GM12878 (cell line): ENCODE measurements at regions not wholly inside any gene's neighbourhood (a gene's known extent, or its start where the extent isn't known, plus 50 kb on each side); places are given as distances from the start of the nearest gene placed in this dataset.

Source experiments
- ATAC-seq: fragments of 200-7000 bp; cut with Tn5 transposase; 3 replicates; pipeline ENCODE4 v1.9.1; 2020; ENCODE audit warnings: mild to moderate bottlenecking, moderate library complexity
- BruUV-seq: library from RNA; stranded (reverse); fragments of 400-500 nt; replicated peaks from 2 replicates; lab custom pipeline; 2021; lab: Mats Ljungman, UMichigan
- CTCF ChIA-PET: fragments of 300-600 bp; sonication (Branson Sonifier 250); formaldehyde crosslinking; extraction: SDS; loops from one replicate; lab custom pipeline; 2021; ENCODE audit warnings: inconsistent platforms; lab: Yijun Ruan, JAX
- POLR2A ChIA-PET: fragments of 350-600 bp; formaldehyde crosslinking; extraction: SDS; loops from one replicate; lab custom pipeline; 2021; ENCODE audit warnings: inconsistent platforms; lab: Charles Lee
- RAD21 ChIA-PET: fragments of 300-600 bp; sonication (Branson Sonifier 250); formaldehyde crosslinking; loops from one replicate; lab custom pipeline; 2023; ENCODE audit warnings: antibody characterized with exemption; ENCODE audit not compliant: unreplicated experiment; lab: Charles Lee
- SMC1A ChIA-PET: fragments of 300-600 bp; sonication (Branson Sonifier 250); formaldehyde crosslinking; loops from one replicate; lab custom pipeline; 2023; ENCODE audit not compliant: unreplicated experiment, uncharacterized antibody; lab: Charles Lee
- DNase-seq: peaks from one replicate; pipeline ENCODE4 v3.0.0-alpha.2; 2011; ENCODE audit warnings: low read depth, low spot score
- FAIRE-seq: peaks from 3 replicates; lab custom pipeline; 2011; peaks lifted over from hg19 to GRCh38; lab: Jason Lieb, UNC
- H2AFZ ChIP-seq: 2 replicates; pipeline ENCODE4 v1.6.0; 2011; ENCODE audit warnings: low read depth, low read length, control low read depth; ENCODE audit not compliant: control insufficient read depth
- H3K27ac ChIP-seq: 2 replicates; pipeline ENCODE4 v1.5.1; 2011; ENCODE audit warnings: control low read depth; ENCODE audit not compliant: control insufficient read depth, insufficient read depth
- H3K27me3 ChIP-seq, 2 experiments: replicated peaks in 1 of 2; 2 replicates each; pipeline versions ENCODE4 v1.6.0 to v1.6.1; 2011; ENCODE audit warnings: low read length in 1 of 2; ENCODE audit not compliant: control insufficient read depth in 2 of 2, insufficient read depth in 2 of 2
- H3K36me3 ChIP-seq, 2 experiments: 2 replicates each; pipeline ENCODE4 v1.5.1; 2011; ENCODE audit warnings: low read length in 1 of 2; ENCODE audit not compliant: control insufficient read depth in 2 of 2, insufficient read depth in 2 of 2
- H3K4me1 ChIP-seq: 2 replicates; pipeline ENCODE4 v1.6.1; 2011; ENCODE audit warnings: mild to moderate bottlenecking, low read length, moderate library complexity, mixed read lengths; ENCODE audit not compliant: control insufficient read depth, insufficient read depth
- H3K4me2 ChIP-seq: 2 replicates; pipeline ENCODE4 v1.6.0; 2011; ENCODE audit warnings: control low read depth; ENCODE audit not compliant: control insufficient read depth, insufficient read depth
- H3K4me3 ChIP-seq: fragments of 200-600 bp; sonication (generic); 2 replicates; pipeline ENCODE4 v1.5.1; 2016
- H3K79me2 ChIP-seq: 2 replicates; pipeline ENCODE4 v1.6.0; 2011; ENCODE audit warnings: low read length; ENCODE audit not compliant: control insufficient read depth, insufficient read depth
- H3K9ac ChIP-seq: 2 replicates; pipeline ENCODE4 v1.8.0; 2011; ENCODE audit warnings: low read length, control low read depth, mixed read lengths; ENCODE audit not compliant: control insufficient read depth, insufficient read depth
- H3K9me3 ChIP-seq: replicated peaks from 3 replicates; pipeline ENCODE4 v1.5.1; 2011; ENCODE audit warnings: mild to moderate bottlenecking, low read length; ENCODE audit not compliant: control insufficient read depth, insufficient read depth
- H4K20me1 ChIP-seq: 2 replicates; pipeline ENCODE4 v1.6.0; 2011; ENCODE audit not compliant: control insufficient read depth, insufficient read depth
- CREB1 ChIP-seq: IDR thresholded peaks from 2 replicates; pipeline ENCODE4 v1.6.1; 2012; ENCODE audit warnings: low read depth, mild to moderate bottlenecking, inconsistent platforms
- HDAC2 ChIP-seq: fragments of 200-600 bp; sonication (generic); IDR thresholded peaks from 2 replicates; pipeline ENCODE4 v1.6.1; 2017
- KDM1A ChIP-seq: fragments of 200-600 bp; sonication (generic); IDR thresholded peaks from 2 replicates; pipeline ENCODE4 v1.6.1; 2016; ENCODE audit warnings: borderline replicate concordance
- NFXL1 ChIP-seq: fragments of 450-650 bp; IDR thresholded peaks from 2 replicates; pipeline ENCODE4 v1.6.1; 2017; ENCODE audit warnings: antibody characterized with exemption, mild to moderate bottlenecking, borderline replicate concordance
- SMC3 ChIP-seq: IDR thresholded peaks from 2 replicates; pipeline ENCODE4 v1.6.1; 2011; ENCODE audit warnings: low read length, improper control_type of control experiment, borderline replicate concordance
- SP1 ChIP-seq: IDR thresholded peaks from one replicate; pipeline ENCODE4 v1.6.1; 2011; ENCODE audit warnings: low read depth, low read length
- TCF12 ChIP-seq: IDR thresholded peaks from 2 replicates; pipeline ENCODE4 v1.6.1; 2011; ENCODE audit warnings: low read depth, mild to moderate bottlenecking, low read length
- ZNF274 ChIP-seq: IDR thresholded peaks from one replicate; pipeline ENCODE4 v1.8.0; 2011; ENCODE audit not compliant: insufficient read length, insufficient read depth
- ZNF622 ChIP-seq: fragments of 450-650 bp; IDR thresholded peaks from 2 replicates; pipeline ENCODE4 v1.6.1; 2017; ENCODE audit warnings: mild to moderate bottlenecking, inconsistent platforms
- ZZZ3 ChIP-seq: IDR thresholded peaks from 2 replicates; pipeline ENCODE4 v1.6.1; 2011; ENCODE audit warnings: low read depth; ENCODE audit not compliant: control insufficient read depth, insufficient read length
- WGBS: methylation state at CpG from one replicate; pipeline ENCODE4 v1.1.6; 2016; ENCODE audit warnings: low lambda C conversion rate; ENCODE audit not compliant: insufficient replicate concordance, insufficient coverage; ENCODE audit errors: missing lambda C conversion rate; 5-methylcytosine and 5-hydroxymethylcytosine counted together
- in situ Hi-C: fragments of 300-500 bp; cut with MboI; formaldehyde crosslinking; loops from 9 replicates; pipeline ENCODE4 v1.14.3; 2018; ENCODE audit warnings: mixed read lengths
- intact Hi-C: fragments of 100-400 bp; cut with micrococcal nuclease; formaldehyde crosslinking; loops from one replicate; pipeline ENCODE4 v1.14.2; 2022; ENCODE audit not compliant: unreplicated experiment
- TF ChIP-seq, protein P1 (sequence below): IDR thresholded peaks from 2 replicates; pipeline ENCODE4 v1.6.1; 2011; ENCODE audit warnings: low read depth, low read length, improper control_type of control experiment, borderline replicate concordance
- TF ChIP-seq, protein P2 (sequence below): fragments of 450-650 bp; formaldehyde crosslinking; IDR thresholded peaks from 2 replicates; pipeline ENCODE4 v1.4.0; 2022; ENCODE audit warnings: mild to moderate bottlenecking, moderate library complexity
- TF ChIP-seq, protein P3 (sequence below), 3 experiments: IDR thresholded peaks in 2 of 3; conservative IDR thresholded peaks in 1 of 3; 2 replicates each; pipeline ENCODE4 v1.5.1; 2011; ENCODE audit warnings: low read depth in 3 of 3, low read length in 3 of 3, mild to moderate bottlenecking in 3 of 3, control low read depth in 2 of 3, moderate library complexity in 2 of 3, inconsistent platforms in 1 of 3, mixed read lengths in 1 of 3; ENCODE audit not compliant: control insufficient read depth in 2 of 3, insufficient read depth in 1 of 3; ENCODE audit errors: extremely low read depth in 1 of 3
- TF ChIP-seq, protein P4 (sequence below): fragments of 450-650 bp; IDR thresholded peaks from 2 replicates; pipeline ENCODE4 v1.6.1; 2016; ENCODE audit warnings: mild to moderate bottlenecking
- TF ChIP-seq, protein P5 (sequence below): IDR thresholded peaks from 2 replicates; pipeline ENCODE4 v1.6.1; 2011; ENCODE audit warnings: low read depth, mild to moderate bottlenecking, low read length, moderate library complexity, borderline replicate concordance; ENCODE audit errors: extremely low read depth
- TF ChIP-seq, protein P6 (sequence below): fragments of 450-650 bp; conservative IDR thresholded peaks from 2 replicates; pipeline ENCODE4 v1.6.1; 2017; ENCODE audit warnings: mild to moderate bottlenecking, moderate library complexity

DNA sequence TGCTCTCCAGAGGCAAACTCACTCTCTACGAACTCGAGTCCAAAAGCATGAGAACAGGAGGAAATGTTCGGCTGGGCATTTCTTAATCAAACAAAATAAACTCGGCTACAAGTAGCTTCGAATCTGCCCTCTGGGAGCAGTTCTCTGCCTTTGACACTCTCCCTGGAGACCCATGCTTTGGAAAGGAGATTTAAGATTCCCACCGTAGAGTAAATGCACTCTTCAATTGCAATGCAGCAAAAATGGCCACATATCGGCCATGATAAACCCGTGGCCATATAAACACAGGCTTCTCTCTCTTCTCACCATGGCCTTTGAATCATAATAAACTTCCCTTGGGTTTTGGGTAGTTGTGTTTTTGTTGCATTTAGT lies 215.4 kb downstream of the TOMM20 start:
- H3K4me1 ChIP-seq, result no peaks in the 10 kb centered on the region
- no peak for ATAC-seq
- ChIA-PET CTCF (no interaction called here), POLR2A (no interaction called here), SMC1A (interaction anchor here (4.1 kb wide), 1 partner anchor 12 kb away, joined by 15 read pairs; no protein-coding TSS in a partner anchor), RAD21 (no interaction called here)
- WGBS, result 92% methylated on average over 8 of the region's 8 CpGs
- no peak overlapping the region for H3K4me2 ChIP-seq
- no TSS peak for BruUV-seq
- no peak for DNase-seq
- no peak for FAIRE-seq
- H3K9me3 ChIP-seq, result no peaks in the 10 kb centered on the region
- in situ Hi-C loops (no loop called here), intact Hi-C loops (no loop called here)
- H3K27ac ChIP-seq, result no peak overlapping the region
- no peaks in the 10 kb centered on the region for H3K36me3 ChIP-seq
- H3K9ac ChIP-seq, result no peak overlapping the region
- H3K79me2 ChIP-seq, result no peaks in the 10 kb centered on the region
- no peaks in the 10 kb centered on the region for H4K20me1 ChIP-seq
- H3K27me3 ChIP-seq, result no peaks in the 10 kb centered on the region
- no peak overlapping the region for H3K4me3 ChIP-seq
- H2AFZ ChIP-seq, result no peak overlapping the region
- TF ChIP-seq, protein P1, sequence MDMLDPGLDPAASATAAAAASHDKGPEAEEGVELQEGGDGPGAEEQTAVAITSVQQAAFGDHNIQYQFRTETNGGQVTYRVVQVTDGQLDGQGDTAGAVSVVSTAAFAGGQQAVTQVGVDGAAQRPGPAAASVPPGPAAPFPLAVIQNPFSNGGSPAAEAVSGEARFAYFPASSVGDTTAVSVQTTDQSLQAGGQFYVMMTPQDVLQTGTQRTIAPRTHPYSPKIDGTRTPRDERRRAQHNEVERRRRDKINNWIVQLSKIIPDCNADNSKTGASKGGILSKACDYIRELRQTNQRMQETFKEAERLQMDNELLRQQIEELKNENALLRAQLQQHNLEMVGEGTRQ, result no peak
- TF ChIP-seq CREB1 (no peak), HDAC2 (no peak), SMC3 (no peak), ZNF622 (no peak), SP1 (no peak), TCF12 (no peak), KDM1A (no peak), ZZZ3 (no peak), NFXL1 (no peak), ZNF274 (no peak)
- TF ChIP-seq, protein P2, sequence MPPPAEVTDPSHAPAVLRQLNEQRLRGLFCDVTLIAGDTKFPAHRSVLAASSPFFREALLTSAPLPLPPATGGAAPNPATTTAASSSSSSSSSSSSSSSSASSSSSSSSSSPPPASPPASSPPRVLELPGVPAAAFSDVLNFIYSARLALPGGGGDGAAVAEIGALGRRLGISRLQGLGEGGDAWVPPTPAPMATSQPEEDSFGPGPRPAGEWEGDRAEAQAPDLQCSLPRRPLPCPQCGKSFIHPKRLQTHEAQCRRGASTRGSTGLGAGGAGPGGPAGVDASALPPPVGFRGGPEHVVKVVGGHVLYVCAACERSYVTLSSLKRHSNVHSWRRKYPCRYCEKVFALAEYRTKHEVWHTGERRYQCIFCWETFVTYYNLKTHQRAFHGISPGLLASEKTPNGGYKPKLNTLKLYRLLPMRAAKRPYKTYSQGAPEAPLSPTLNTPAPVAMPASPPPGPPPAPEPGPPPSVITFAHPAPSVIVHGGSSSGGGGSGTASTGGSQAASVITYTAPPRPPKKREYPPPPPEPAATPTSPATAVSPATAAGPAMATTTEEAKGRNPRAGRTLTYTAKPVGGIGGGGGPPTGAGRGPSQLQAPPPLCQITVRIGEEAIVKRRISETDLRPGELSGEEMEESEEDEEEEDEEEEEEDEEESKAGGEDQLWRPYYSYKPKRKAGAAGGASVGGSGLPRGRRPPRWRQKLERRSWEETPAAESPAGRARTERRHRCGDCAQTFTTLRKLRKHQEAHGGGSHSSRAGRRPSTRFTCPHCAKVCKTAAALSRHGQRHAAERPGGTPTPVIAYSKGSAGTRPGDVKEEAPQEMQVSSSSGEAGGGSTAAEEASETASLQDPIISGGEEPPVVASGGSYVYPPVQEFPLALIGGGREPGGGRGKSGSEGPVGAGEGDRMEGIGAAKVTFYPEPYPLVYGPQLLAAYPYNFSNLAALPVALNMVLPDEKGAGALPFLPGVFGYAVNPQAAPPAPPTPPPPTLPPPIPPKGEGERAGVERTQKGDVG (CRISPR knock-in tag), result no peak
- TF ChIP-seq, protein P3, sequence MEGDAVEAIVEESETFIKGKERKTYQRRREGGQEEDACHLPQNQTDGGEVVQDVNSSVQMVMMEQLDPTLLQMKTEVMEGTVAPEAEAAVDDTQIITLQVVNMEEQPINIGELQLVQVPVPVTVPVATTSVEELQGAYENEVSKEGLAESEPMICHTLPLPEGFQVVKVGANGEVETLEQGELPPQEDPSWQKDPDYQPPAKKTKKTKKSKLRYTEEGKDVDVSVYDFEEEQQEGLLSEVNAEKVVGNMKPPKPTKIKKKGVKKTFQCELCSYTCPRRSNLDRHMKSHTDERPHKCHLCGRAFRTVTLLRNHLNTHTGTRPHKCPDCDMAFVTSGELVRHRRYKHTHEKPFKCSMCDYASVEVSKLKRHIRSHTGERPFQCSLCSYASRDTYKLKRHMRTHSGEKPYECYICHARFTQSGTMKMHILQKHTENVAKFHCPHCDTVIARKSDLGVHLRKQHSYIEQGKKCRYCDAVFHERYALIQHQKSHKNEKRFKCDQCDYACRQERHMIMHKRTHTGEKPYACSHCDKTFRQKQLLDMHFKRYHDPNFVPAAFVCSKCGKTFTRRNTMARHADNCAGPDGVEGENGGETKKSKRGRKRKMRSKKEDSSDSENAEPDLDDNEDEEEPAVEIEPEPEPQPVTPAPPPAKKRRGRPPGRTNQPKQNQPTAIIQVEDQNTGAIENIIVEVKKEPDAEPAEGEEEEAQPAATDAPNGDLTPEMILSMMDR (IDR thresholded peaks at IDR 0.05 in 2 of 3, conservative IDR thresholded peaks at IDR 0.05 in 1 of 3; ENCODE audit: control insufficient read depth in 2 of 3, extremely low read depth in 1 of 3, insufficient read depth in 1 of 3, low read depth in 3 of 3, low read length in 3 of 3), result no peak
- TF ChIP-seq, protein P4, sequence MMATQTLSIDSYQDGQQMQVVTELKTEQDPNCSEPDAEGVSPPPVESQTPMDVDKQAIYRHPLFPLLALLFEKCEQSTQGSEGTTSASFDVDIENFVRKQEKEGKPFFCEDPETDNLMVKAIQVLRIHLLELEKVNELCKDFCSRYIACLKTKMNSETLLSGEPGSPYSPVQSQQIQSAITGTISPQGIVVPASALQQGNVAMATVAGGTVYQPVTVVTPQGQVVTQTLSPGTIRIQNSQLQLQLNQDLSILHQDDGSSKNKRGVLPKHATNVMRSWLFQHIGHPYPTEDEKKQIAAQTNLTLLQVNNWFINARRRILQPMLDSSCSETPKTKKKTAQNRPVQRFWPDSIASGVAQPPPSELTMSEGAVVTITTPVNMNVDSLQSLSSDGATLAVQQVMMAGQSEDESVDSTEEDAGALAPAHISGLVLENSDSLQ, result no peak
- TF ChIP-seq, protein P5, sequence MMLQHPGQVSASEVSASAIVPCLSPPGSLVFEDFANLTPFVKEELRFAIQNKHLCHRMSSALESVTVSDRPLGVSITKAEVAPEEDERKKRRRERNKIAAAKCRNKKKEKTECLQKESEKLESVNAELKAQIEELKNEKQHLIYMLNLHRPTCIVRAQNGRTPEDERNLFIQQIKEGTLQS, result no peak
- TF ChIP-seq, protein P6, sequence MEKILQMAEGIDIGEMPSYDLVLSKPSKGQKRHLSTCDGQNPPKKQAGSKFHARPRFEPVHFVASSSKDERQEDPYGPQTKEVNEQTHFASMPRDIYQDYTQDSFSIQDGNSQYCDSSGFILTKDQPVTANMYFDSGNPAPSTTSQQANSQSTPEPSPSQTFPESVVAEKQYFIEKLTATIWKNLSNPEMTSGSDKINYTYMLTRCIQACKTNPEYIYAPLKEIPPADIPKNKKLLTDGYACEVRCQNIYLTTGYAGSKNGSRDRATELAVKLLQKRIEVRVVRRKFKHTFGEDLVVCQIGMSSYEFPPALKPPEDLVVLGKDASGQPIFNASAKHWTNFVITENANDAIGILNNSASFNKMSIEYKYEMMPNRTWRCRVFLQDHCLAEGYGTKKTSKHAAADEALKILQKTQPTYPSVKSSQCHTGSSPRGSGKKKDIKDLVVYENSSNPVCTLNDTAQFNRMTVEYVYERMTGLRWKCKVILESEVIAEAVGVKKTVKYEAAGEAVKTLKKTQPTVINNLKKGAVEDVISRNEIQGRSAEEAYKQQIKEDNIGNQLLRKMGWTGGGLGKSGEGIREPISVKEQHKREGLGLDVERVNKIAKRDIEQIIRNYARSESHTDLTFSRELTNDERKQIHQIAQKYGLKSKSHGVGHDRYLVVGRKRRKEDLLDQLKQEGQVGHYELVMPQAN, result no peak
